ENCODE measurements at regions not wholly inside any gene's neighbourhood (a gene's known extent, or its start where the extent isn't known, plus 50 kb on each side); places are given as distances from the start of the nearest gene placed in this dataset.

DNA sequence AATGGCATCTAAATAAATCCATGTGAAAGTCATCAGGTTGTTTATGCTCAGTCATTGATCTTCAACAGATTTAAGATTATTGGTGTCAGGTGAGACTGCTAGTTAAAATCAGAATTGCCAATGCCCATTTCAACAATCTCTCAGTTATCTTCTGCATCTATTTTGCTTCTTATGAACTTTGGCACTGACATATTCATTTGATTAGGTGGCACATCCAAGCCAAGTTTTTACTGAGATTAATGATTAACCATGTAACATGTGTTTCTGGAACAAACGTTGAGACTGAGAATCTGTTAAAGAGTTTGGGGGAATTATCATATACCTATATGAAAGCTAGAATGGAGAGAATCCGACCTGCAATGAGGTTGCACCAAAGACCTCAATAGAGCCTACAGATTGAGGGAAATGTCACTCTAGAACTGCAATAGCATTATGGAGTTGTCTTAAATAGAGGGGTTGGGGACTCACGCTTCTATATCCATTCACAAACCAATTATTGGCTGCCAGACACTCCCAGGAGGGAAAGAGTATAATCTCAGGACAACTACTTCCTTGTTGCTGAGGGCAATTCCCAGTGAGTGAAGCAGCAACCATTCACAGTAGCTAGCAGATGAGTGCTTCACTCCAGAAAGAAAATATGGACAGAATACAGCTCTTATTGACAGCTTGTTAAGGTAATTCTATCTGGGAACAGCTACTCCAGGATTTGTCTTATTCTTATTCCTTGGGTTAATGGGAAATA is 891.3 kb downstream of the SQOR start:
- no peak for TF ChIP-seq TAF1 (IDR thresholded peaks at IDR 0.05; ENCODE audit: borderline replicate concordance, insufficient read depth, low read length)
- TF ChIP-seq, protein P1, sequence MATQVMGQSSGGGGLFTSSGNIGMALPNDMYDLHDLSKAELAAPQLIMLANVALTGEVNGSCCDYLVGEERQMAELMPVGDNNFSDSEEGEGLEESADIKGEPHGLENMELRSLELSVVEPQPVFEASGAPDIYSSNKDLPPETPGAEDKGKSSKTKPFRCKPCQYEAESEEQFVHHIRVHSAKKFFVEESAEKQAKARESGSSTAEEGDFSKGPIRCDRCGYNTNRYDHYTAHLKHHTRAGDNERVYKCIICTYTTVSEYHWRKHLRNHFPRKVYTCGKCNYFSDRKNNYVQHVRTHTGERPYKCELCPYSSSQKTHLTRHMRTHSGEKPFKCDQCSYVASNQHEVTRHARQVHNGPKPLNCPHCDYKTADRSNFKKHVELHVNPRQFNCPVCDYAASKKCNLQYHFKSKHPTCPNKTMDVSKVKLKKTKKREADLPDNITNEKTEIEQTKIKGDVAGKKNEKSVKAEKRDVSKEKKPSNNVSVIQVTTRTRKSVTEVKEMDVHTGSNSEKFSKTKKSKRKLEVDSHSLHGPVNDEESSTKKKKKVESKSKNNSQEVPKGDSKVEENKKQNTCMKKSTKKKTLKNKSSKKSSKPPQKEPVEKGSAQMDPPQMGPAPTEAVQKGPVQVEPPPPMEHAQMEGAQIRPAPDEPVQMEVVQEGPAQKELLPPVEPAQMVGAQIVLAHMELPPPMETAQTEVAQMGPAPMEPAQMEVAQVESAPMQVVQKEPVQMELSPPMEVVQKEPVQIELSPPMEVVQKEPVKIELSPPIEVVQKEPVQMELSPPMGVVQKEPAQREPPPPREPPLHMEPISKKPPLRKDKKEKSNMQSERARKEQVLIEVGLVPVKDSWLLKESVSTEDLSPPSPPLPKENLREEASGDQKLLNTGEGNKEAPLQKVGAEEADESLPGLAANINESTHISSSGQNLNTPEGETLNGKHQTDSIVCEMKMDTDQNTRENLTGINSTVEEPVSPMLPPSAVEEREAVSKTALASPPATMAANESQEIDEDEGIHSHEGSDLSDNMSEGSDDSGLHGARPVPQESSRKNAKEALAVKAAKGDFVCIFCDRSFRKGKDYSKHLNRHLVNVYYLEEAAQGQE (IDR thresholded peaks at IDR 0.05; ENCODE audit: insufficient read depth in 1 of 2, low read depth in 2 of 2, low read length in 2 of 2): no peak
- TF ChIP-seq POLR2AphosphoS5 (IDR thresholded peaks at IDR 0.05; ENCODE audit: low read depth, low read length): no peak
- TF ChIP-seq SIN3A (IDR thresholded peaks at IDR 0.05; ENCODE audit: borderline replicate concordance, insufficient read depth, low read length): no peak
- no peak for TF ChIP-seq FOXP2 (optimal IDR thresholded peaks at IDR 0.05; ENCODE audit: borderline replicate concordance, extremely low read depth, extremely low read length, insufficient read depth)
